H1 (cell line): ENCODE measurements at regions not wholly inside any gene's neighbourhood (a gene's known extent, or its start where the extent isn't known, plus 50 kb on each side); places are given as distances from the start of the nearest gene placed in this dataset.

Source experiments
- ASH2L ChIP-seq: fragments of 200-600, 300-600 bp; sonication (generic); IDR thresholded peaks from one replicate; pipeline ENCODE4 v1.7.1; 2017; ENCODE audit warnings: low read length
- CHD7 ChIP-seq: fragments of 300-600 bp; sonication (generic); IDR thresholded peaks from 2 replicates; pipeline ENCODE4 v1.7.1; 2012; ENCODE audit warnings: low read length, moderate library complexity, mild to moderate bottlenecking, inconsistent platforms; ENCODE audit not compliant: insufficient replicate concordance
- HDAC2 ChIP-seq, 2 experiments: fragments of 300-600 bp in 1 of 2; sonication (generic) in 1 of 2; IDR thresholded peaks; 2 replicates each; pipeline ENCODE4 v1.6.1; 2011 to 2012; ENCODE audit warnings: low read depth in 2 of 2, low read length in 2 of 2, mild to moderate bottlenecking in 2 of 2, moderate library complexity in 2 of 2, borderline replicate concordance in 1 of 2, inconsistent platforms in 1 of 2
- KDM1A ChIP-seq: fragments of 200-600, 300-600 bp; sonication (generic); IDR thresholded peaks from 2 replicates; pipeline ENCODE4 v1.7.1; 2016; ENCODE audit warnings: mild to moderate bottlenecking, low read length, borderline replicate concordance
- MAFK ChIP-seq: IDR thresholded peaks from 2 replicates; pipeline ENCODE4 v1.6.1; 2012; ENCODE audit warnings: low read depth, mild to moderate bottlenecking, improper control_type of control experiment, low read length
- NRF1 ChIP-seq: IDR thresholded peaks from 2 replicates; pipeline ENCODE4 v1.6.1; 2011; ENCODE audit warnings: mild to moderate bottlenecking, low read depth, low read length, improper control_type of control experiment
- SAP30 ChIP-seq: fragments of 300-600 bp; sonication (generic); IDR thresholded peaks from 2 replicates; pipeline ENCODE4 v1.7.1; 2012; ENCODE audit warnings: low read length, moderate library complexity, mild to moderate bottlenecking, inconsistent platforms; ENCODE audit not compliant: insufficient read depth, insufficient replicate concordance
- TEAD4 ChIP-seq: IDR thresholded peaks from 2 replicates; pipeline ENCODE4 v1.6.1; 2012; ENCODE audit warnings: low read depth, low read length, inconsistent platforms, mixed read lengths
- YY1 ChIP-seq: IDR thresholded peaks from 2 replicates; pipeline ENCODE4 v1.6.1; 2011; ENCODE audit warnings: low read depth, mild to moderate bottlenecking, low read length
- TF ChIP-seq, protein P1 (sequence below): IDR thresholded peaks from 2 replicates; pipeline ENCODE4 v1.6.1; 2011; ENCODE audit warnings: low read depth, mild to moderate bottlenecking, low read length; ENCODE audit not compliant: insufficient read depth

GRCh38 chr2:217505303-217505702 lies 497.5 kb downstream of the TNS1 start (continued):
- TF ChIP-seq CHD7 (no peak), KDM1A (no peak), YY1 (no peak), TEAD4 (no peak), HDAC2 (IDR thresholded peaks at IDR 0.05; ENCODE audit: borderline replicate concordance in 1 of 2, low read depth in 2 of 2, low read length in 2 of 2) (no peak), ASH2L (no peak), SAP30 (no peak), NRF1 (no peak), MAFK (no peak)
- TF ChIP-seq, protein P1, sequence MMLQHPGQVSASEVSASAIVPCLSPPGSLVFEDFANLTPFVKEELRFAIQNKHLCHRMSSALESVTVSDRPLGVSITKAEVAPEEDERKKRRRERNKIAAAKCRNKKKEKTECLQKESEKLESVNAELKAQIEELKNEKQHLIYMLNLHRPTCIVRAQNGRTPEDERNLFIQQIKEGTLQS, result no peak
